Panc1 (cell line): ENCODE measurements at regions not wholly inside any gene's neighbourhood (a gene's known extent, or its start where the extent isn't known, plus 50 kb on each side); places are given as distances from the start of the nearest gene placed in this dataset.

Experiments used
- ATAC-seq: fragments of 200-7000 bp; cut with Tn5 transposase; 2 replicates; pipeline ENCODE4 v1.9.1; 2020; ENCODE audit warnings: mild to moderate bottlenecking, moderate library complexity
- BruUV-seq: library from RNA; stranded (reverse); fragments of 400-500 nt; replicated peaks from 2 replicates; lab custom pipeline; 2021; lab: Mats Ljungman, UMichigan
- CTCF ChIA-PET: fragments of 300-600 bp; sonication (Branson Sonifier 250); formaldehyde crosslinking; loops from one replicate; lab custom pipeline; 2022; ENCODE audit warnings: antibody characterized with exemption; lab: Charles Lee
- POLR2A ChIA-PET: fragments of 300-600 bp; sonication (Branson Sonifier 250); formaldehyde crosslinking; loops from one replicate; lab custom pipeline; 2022; ENCODE audit warnings: antibody characterized with exemption; lab: Charles Lee
- DNase-seq: peaks from one replicate; pipeline ENCODE4 v3.0.0-alpha.2; 2010; ENCODE audit warnings: low read depth, low spot score
- H3K27ac ChIP-seq: 2 replicates; pipeline ENCODE4 v1.5.1; 2011; ENCODE audit warnings: mild to moderate bottlenecking, low read length, inconsistent platforms
- H3K27me3 ChIP-seq: fragments of 200-500 bp; sonication (Bioruptor generic); 2 replicates; pipeline ENCODE4 v1.6.0; 2014; ENCODE audit warnings: low read length, inconsistent platforms; ENCODE audit not compliant: control insufficient read depth, insufficient read depth
- H3K36me3 ChIP-seq: fragments of 200-500 bp; sonication (Bioruptor generic); 2 replicates; pipeline ENCODE4 v1.5.1; 2014; ENCODE audit warnings: inconsistent platforms, mild to moderate bottlenecking, low read length, moderate library complexity; ENCODE audit not compliant: control insufficient read depth, insufficient read depth
- H3K4me1 ChIP-seq: 2 replicates; pipeline ENCODE4 v1.5.1; 2011; ENCODE audit warnings: inconsistent platforms, mild to moderate bottlenecking, low read length, moderate library complexity; ENCODE audit not compliant: control insufficient read depth, insufficient read depth
- H3K4me3 ChIP-seq, 2 experiments: 2 replicates each; pipeline ENCODE4 v1.5.1; 2011 to 2012; ENCODE audit warnings: low read depth in 2 of 2, low read length in 2 of 2, mild to moderate bottlenecking in 2 of 2, inconsistent platforms in 1 of 2, moderate library complexity in 1 of 2
- H3K9me3 ChIP-seq: fragments of 200-500 bp; sonication (Bioruptor generic); 2 replicates; pipeline ENCODE4 v1.5.1; 2014; ENCODE audit warnings: low read depth, mild to moderate bottlenecking, inconsistent platforms, low read length, moderate library complexity; ENCODE audit not compliant: control insufficient read depth, insufficient read depth
- CTCF ChIP-seq: fragments of 450-650 bp; IDR thresholded peaks from 2 replicates; pipeline ENCODE4 v1.5.1; 2017; ENCODE audit warnings: mild to moderate bottlenecking
- POLR2AphosphoS5 ChIP-seq: IDR thresholded peaks from 2 replicates; pipeline ENCODE4 v1.6.1; 2012; ENCODE audit warnings: mild to moderate bottlenecking, low read depth, low read length, moderate library complexity
- REST ChIP-seq, 2 experiments: IDR thresholded peaks; 2 replicates each; pipeline ENCODE4 v1.6.1; 2011 to 2012; ENCODE audit warnings: low read depth in 2 of 2, control low read depth in 1 of 2, low read length in 1 of 2, mild to moderate bottlenecking in 1 of 2, moderate library complexity in 1 of 2; ENCODE audit not compliant: insufficient read depth in 1 of 2
- SIN3A ChIP-seq: IDR thresholded peaks from 2 replicates; pipeline ENCODE4 v1.6.1; 2012; ENCODE audit warnings: low read depth, mild to moderate bottlenecking, low read length, moderate library complexity, borderline replicate concordance; ENCODE audit not compliant: insufficient read depth
- TCF7L2 ChIP-seq: IDR thresholded peaks from 2 replicates; pipeline ENCODE4 v1.6.1; 2011; ENCODE audit warnings: mild to moderate bottlenecking, low read depth, low read length, inconsistent platforms
- in situ Hi-C: cut with HindIII; loops from 2 replicates; pipeline ENCODE4 v1.10.0; 2016; ENCODE audit warnings: low sequenced_read_pairs, low pct_unique_long_range_greater_than_20kb
- intact Hi-C: fragments of 100-400 bp; cut with micrococcal nuclease; formaldehyde crosslinking; loops from one replicate; pipeline ENCODE4 v1.10.0; 2022; ENCODE audit not compliant: unreplicated experiment

GRCh38 chr15:29451201-29451781 is 181.7 kb upstream of the NSMCE3 start:
- ATAC-seq (peak; percentile 87), DNase-seq (no peak)
- no peak overlapping the region for H3K4me3 ChIP-seq
- no peaks in the 10 kb centered on the region; the same call in 1 of the 2 replicates for H3K4me1 ChIP-seq
- ChIA-PET POLR2A (no interaction called here), CTCF (no interaction called here)
- no TSS peak for BruUV-seq
- TF ChIP-seq POLR2AphosphoS5, result no peak
- peak; percentile 71 for TF ChIP-seq CTCF
- no peaks in the 10 kb centered on the region for H3K27me3 ChIP-seq
- intact Hi-C loops (no loop called here), in situ Hi-C loops (no loop called here)
- no peaks in the 10 kb centered on the region for H3K9me3 ChIP-seq
- no peak overlapping the region for H3K27ac ChIP-seq
- no peaks in the 10 kb centered on the region for H3K36me3 ChIP-seq

- ChIA-PET POLR2A (interaction anchor here (0.6 kb wide), 1 partner anchor 28 kb away, joined by 3 read pairs; no protein-coding TSS in a partner anchor), CTCF (no interaction called here)
- H3K4me1 ChIP-seq, result no peaks in the 10 kb centered on the region; the same call in 1 of the 2 replicates
- in situ Hi-C loops, result no loop called here
- intact Hi-C loops, result loop anchor here (5.0 kb wide), 1 partner anchor 203 kb away; no protein-coding TSS in a partner anchor
- ATAC-seq (no peak), DNase-seq (no peak)
- H3K27me3 ChIP-seq, result no peaks in the 10 kb centered on the region
- H3K27ac ChIP-seq, result no peak overlapping the region
- H3K4me3 ChIP-seq, result no peak overlapping the region
- H3K9me3 ChIP-seq, result no peaks in the 10 kb centered on the region
- TF ChIP-seq POLR2AphosphoS5 (no peak), CTCF (no peak), SIN3A (no peak), REST (IDR thresholded peaks at IDR 0.05; ENCODE audit: insufficient read depth in 1 of 2, low read depth in 2 of 2, low read length in 1 of 2) (peak; percentile 80 to 85), TCF7L2 (no peak)
- no peaks in the 10 kb centered on the region for H3K36me3 ChIP-seq
- BruUV-seq, result no TSS peak
These were observed 179.5 kb upstream of the NSMCE3 start for GRCh38 chr15:29449136-29449535.
